H9 (cell line): ENCODE measurements at regions not wholly inside any gene's neighbourhood (a gene's known extent, or its start where the extent isn't known, plus 50 kb on each side); places are given as distances from the start of the nearest gene placed in this dataset.

Source experiments
- DNase-seq: peaks from one replicate; pipeline ENCODE4 v3.0.0-alpha.2; 2017
- H2AFZ ChIP-seq: one replicate; pipeline ENCODE4 v1.6.1; 2013; ENCODE audit warnings: mild to moderate bottlenecking, low read length, control low read depth, moderate library complexity
- H2AK5ac ChIP-seq: 2 replicates; pipeline ENCODE4 v1.6.1; 2013; ENCODE audit warnings: low read length, control low read depth, mixed read lengths; ENCODE audit not compliant: insufficient read length
- H2BK120ac ChIP-seq: one replicate; pipeline ENCODE4 v1.6.1; 2013; ENCODE audit warnings: low read depth, mild to moderate bottlenecking, low read length, control low read depth, inconsistent platforms; ENCODE audit not compliant: poor library complexity, severe bottlenecking
- H2BK12ac ChIP-seq: 2 replicates; pipeline ENCODE4 v1.6.1; 2013; ENCODE audit warnings: low read length, control low read depth, mixed read lengths, low read depth; ENCODE audit not compliant: insufficient read length
- H2BK15ac ChIP-seq: 2 replicates; pipeline ENCODE4 v1.6.1; 2013; ENCODE audit warnings: low read depth, low read length, control low read depth
- H2BK20ac ChIP-seq: one replicate; pipeline ENCODE4 v1.6.1; 2013; ENCODE audit warnings: low read depth, mild to moderate bottlenecking, low read length, control low read depth, inconsistent platforms; ENCODE audit not compliant: poor library complexity, severe bottlenecking
- H2BK5ac ChIP-seq: 2 replicates; pipeline ENCODE4 v1.6.1; 2013; ENCODE audit warnings: low read length, control low read depth, mixed read lengths; ENCODE audit not compliant: insufficient read length
- H3K14ac ChIP-seq: 2 replicates; pipeline ENCODE4 v1.6.1; 2013; ENCODE audit warnings: low read length, control low read depth; ENCODE audit not compliant: insufficient read depth
- H3K18ac ChIP-seq: 2 replicates; pipeline ENCODE4 v1.6.1; 2013; ENCODE audit warnings: low read depth, mild to moderate bottlenecking, mixed read lengths, low read length, control low read depth; ENCODE audit not compliant: insufficient read length
- H3K23ac ChIP-seq: 2 replicates; pipeline ENCODE4 v1.6.1; 2013; ENCODE audit warnings: low read length, control low read depth, mixed read lengths, low read depth; ENCODE audit not compliant: insufficient read length
- H3K23me2 ChIP-seq: 2 replicates; pipeline ENCODE4 v1.6.1; 2013; ENCODE audit warnings: low read depth, mild to moderate bottlenecking, mixed read lengths, low read length, control low read depth; ENCODE audit not compliant: insufficient read length, poor library complexity, severe bottlenecking
- H3K27ac ChIP-seq: 2 replicates; pipeline ENCODE4 v1.5.1; 2013; ENCODE audit warnings: low read length, control low read depth, mixed read lengths, low read depth; ENCODE audit not compliant: insufficient read length
- H3K27me3 ChIP-seq: 2 replicates; pipeline ENCODE4 v1.6.1; 2013; ENCODE audit warnings: low read length, control low read depth, inconsistent platforms; ENCODE audit not compliant: insufficient read depth
- H3K4ac ChIP-seq: 2 replicates; pipeline ENCODE4 v1.6.1; 2013; ENCODE audit warnings: low read depth, mild to moderate bottlenecking, control low read depth, inconsistent platforms, low read length, moderate library complexity
- H3K4me1 ChIP-seq: 2 replicates; pipeline ENCODE4 v1.6.1; 2013; ENCODE audit warnings: low read length, control low read depth, inconsistent platforms; ENCODE audit not compliant: insufficient read depth
- H3K4me2 ChIP-seq: 2 replicates; pipeline ENCODE4 v1.6.1; 2013; ENCODE audit warnings: low read length, control low read depth, mixed read lengths; ENCODE audit not compliant: insufficient read length, insufficient read depth
- H3K56ac ChIP-seq: 2 replicates; pipeline ENCODE4 v1.6.1; 2013; ENCODE audit warnings: low read depth, mild to moderate bottlenecking, mixed read lengths, low read length, control low read depth; ENCODE audit not compliant: insufficient read length
- H3K79me1 ChIP-seq: 2 replicates; pipeline ENCODE4 v1.6.1; 2013; ENCODE audit warnings: low read depth, mild to moderate bottlenecking, moderate library complexity, low read length, control low read depth, inconsistent platforms; ENCODE audit not compliant: insufficient read depth, poor library complexity, severe bottlenecking
- H3K79me2 ChIP-seq: 2 replicates; pipeline ENCODE4 v1.6.1; 2013; ENCODE audit warnings: low read length, control low read depth, inconsistent platforms; ENCODE audit not compliant: insufficient read depth
- H3K9ac ChIP-seq: 2 replicates; pipeline ENCODE4 v1.6.1; 2013; ENCODE audit warnings: low read length, control low read depth, mixed read lengths; ENCODE audit not compliant: insufficient read length; ENCODE audit errors: extremely low read depth
- H3K9me3 ChIP-seq: one replicate; pipeline ENCODE4 v1.6.1; 2013; ENCODE audit warnings: low read depth, low read length, inconsistent platforms; ENCODE audit not compliant: control insufficient read depth
- H3T11ph ChIP-seq: one replicate; pipeline ENCODE4 v1.6.1; 2013; ENCODE audit warnings: mild to moderate bottlenecking, low read length, control low read depth, inconsistent platforms
- H4K20me1 ChIP-seq: one replicate; pipeline ENCODE4 v1.6.1; 2013; ENCODE audit not compliant: control insufficient read depth, insufficient read length, insufficient read depth
- H4K5ac ChIP-seq: 2 replicates; pipeline ENCODE4 v1.6.1; 2013; ENCODE audit warnings: low read depth, mild to moderate bottlenecking, mixed read lengths, low read length, control low read depth; ENCODE audit not compliant: insufficient read length
- H4K8ac ChIP-seq: replicated peaks from 2 replicates; pipeline ENCODE4 v1.6.1; 2013; ENCODE audit warnings: low read length, control low read depth, mixed read lengths, low read depth; ENCODE audit not compliant: insufficient read length
- H4K91ac ChIP-seq: 2 replicates; pipeline ENCODE4 v1.6.1; 2013; ENCODE audit warnings: low read depth, mild to moderate bottlenecking, moderate library complexity, mixed read lengths, low read length, control low read depth; ENCODE audit not compliant: insufficient read length
- H3K27ac Mint-ChIP-seq, 3 experiments: 2 replicates in 2 of 3; 3 replicates in 1 of 3; pipeline ENCODE4 v1.8.0; 2020 to 2021; ENCODE audit warnings: mixed read lengths in 3 of 3, mild to moderate bottlenecking in 1 of 3, moderate library complexity in 1 of 3
- H3K27me3 Mint-ChIP-seq: 2 replicates; pipeline ENCODE4 v1.8.0; 2021; ENCODE audit warnings: low read depth, mild to moderate bottlenecking, moderate library complexity, mixed read lengths
- H3K36me3 Mint-ChIP-seq, 3 experiments: 2 replicates in 2 of 3; 3 replicates in 1 of 3; pipeline ENCODE4 v1.8.0; 2020 to 2021; ENCODE audit warnings: low read depth in 3 of 3, mixed read lengths in 3 of 3; ENCODE audit not compliant: insufficient read depth in 1 of 3
- H3K4me1 Mint-ChIP-seq, 2 experiments: 2 replicates each; pipeline ENCODE4 v1.8.0; 2020; ENCODE audit warnings: mixed read lengths in 2 of 2
- H3K4me3 Mint-ChIP-seq, 2 experiments: 2 replicates in 1 of 2; 3 replicates in 1 of 2; pipeline ENCODE4 v1.8.0; 2020 to 2021; ENCODE audit warnings: mild to moderate bottlenecking in 2 of 2, mixed read lengths in 2 of 2, moderate library complexity in 1 of 2
- H3K9me3 Mint-ChIP-seq, 2 experiments: 2 replicates in 1 of 2; 3 replicates in 1 of 2; pipeline ENCODE4 v1.8.0; 2020; ENCODE audit warnings: mild to moderate bottlenecking in 2 of 2, mixed read lengths in 2 of 2, moderate library complexity in 1 of 2
- CTCF ChIP-seq: fragments of 200-600 bp; sonication (generic); conservative IDR thresholded peaks from 3 replicates; pipeline ENCODE4 v1.8.0; 2021; ENCODE audit warnings: antibody characterized with exemption, mild to moderate bottlenecking
- WGBS: extraction: QIAGEN DNeasy Blood & Tissue Kit; methylation state at CpG from one replicate; pipeline ENCODE4 v1.1.7; 2013; ENCODE audit warnings: missing lambda C conversion rate, low lambda C conversion rate, mixed read lengths; ENCODE audit not compliant: insufficient read length; ENCODE audit errors: extremely low coverage; 5-methylcytosine and 5-hydroxymethylcytosine counted together

GRCh38 chr5:176748967-176749935 lies 61.1 kb upstream of the UNC5A start:
- H2AFZ ChIP-seq, result no peak overlapping the region
- H3K79me2 ChIP-seq, result no peaks in the 10 kb centered on the region
- no peaks in the 10 kb centered on the region for H3K36me3 Mint-ChIP-seq
- no peak overlapping the region for H3T11ph ChIP-seq
- H3K9me3 ChIP-seq, result no peaks in the 10 kb centered on the region
- no peak overlapping the region for H2BK20ac ChIP-seq
- H3K4me1 Mint-ChIP-seq, result peaks cover 31 to 34% of the 10 kb centered on the region in 2 experiments
- no peak overlapping the region for H3K56ac ChIP-seq
- no peaks in the 10 kb centered on the region for H4K20me1 ChIP-seq
- H3K9me3 Mint-ChIP-seq, result peaks cover 0 to 3% of the 10 kb centered on the region in 2 experiments; a peak in 2 of 5 replicates
- no peak for TF ChIP-seq CTCF
- H3K23ac ChIP-seq, result no peak overlapping the region
- no peak overlapping the region for H3K4ac ChIP-seq
- peaks cover 2% of the 10 kb centered on the region for H3K27me3 Mint-ChIP-seq
- WGBS, result no CpG with 5 or more reads among the region's 21 CpGs
- H3K79me1 ChIP-seq, result no peaks in the 10 kb centered on the region
- no peak overlapping the region for H4K5ac ChIP-seq
- DNase-seq, result no peak
- peaks cover 9% of the 10 kb centered on the region; the same call in 1 of the 2 replicates for H3K4me1 ChIP-seq
- H3K27me3 ChIP-seq, result no peaks in the 10 kb centered on the region
- H3K9ac ChIP-seq, result no peak overlapping the region
- no peak overlapping the region for H3K14ac ChIP-seq
- no peak overlapping the region for H2AK5ac ChIP-seq
- no peak overlapping the region for H3K27ac Mint-ChIP-seq
- no peak overlapping the region for H2BK5ac ChIP-seq
- H4K91ac ChIP-seq, result no peak overlapping the region
- H2BK15ac ChIP-seq, result no peak overlapping the region
- H3K18ac ChIP-seq, result no peak overlapping the region
- H3K4me3 Mint-ChIP-seq, result no peak overlapping the region
- no peak overlapping the region for H3K27ac ChIP-seq
- H4K8ac ChIP-seq, result no peak overlapping the region
- H3K23me2 ChIP-seq, result no peaks in the 10 kb centered on the region
- no peak overlapping the region for H2BK12ac ChIP-seq
- no peak overlapping the region for H2BK120ac ChIP-seq
- H3K4me2 ChIP-seq, result no peak overlapping the region
